GM20000 (cell line): ENCODE measurements at regions not wholly inside any gene's neighbourhood (a gene's known extent, or its start where the extent isn't known, plus 50 kb on each side); places are given as distances from the start of the nearest gene placed in this dataset.

ENCODE experiments used
- DNase-seq: peaks from one replicate; pipeline ENCODE4 v3.0.0; 2012; ENCODE audit warnings: low spot score
- CTCF ChIP-seq: IDR thresholded peaks from 2 replicates; pipeline ENCODE4 v1.5.1; 2012; ENCODE audit warnings: mild to moderate bottlenecking, control low read depth; ENCODE audit errors: extremely low read depth, missing control alignments

GRCh38 chr6:85389151-85389797 is 60.6 kb upstream of the NT5E start:
- no peak for DNase-seq
- no peak for TF ChIP-seq CTCF

- no peak for TF ChIP-seq CTCF
- DNase-seq, result no peak
Observed at GRCh38 chr6:85388531-85388930, 61.4 kb upstream of the NT5E start.

GRCh38 chr6:85385636-85386315 is 64.1 kb upstream of the NT5E start:
- no peak for TF ChIP-seq CTCF
- DNase-seq, result no peak

- no peak for TF ChIP-seq CTCF
- no peak for DNase-seq
Observed at GRCh38 chr6:85383042-85383441, 66.8 kb upstream of the NT5E start.

- TF ChIP-seq CTCF, result no peak
- DNase-seq, result no peak
Observed at GRCh38 chr6:85382541-85382940, 67.3 kb upstream of the NT5E start.

GRCh38 chr6:85372915-85373270 is 77.0 kb upstream of the NT5E start:
- DNase-seq, result no peak
- no peak for TF ChIP-seq CTCF

- DNase-seq, result peak; percentile 15
- peak; percentile 11 for TF ChIP-seq CTCF
Observed at GRCh38 chr6:85372188-85372914, 77.5 kb upstream of the NT5E start.
